ENCODE measurements at regions not wholly inside any gene's neighbourhood (a gene's known extent, or its start where the extent isn't known, plus 50 kb on each side); places are given as distances from the start of the nearest gene placed in this dataset.

DNA sequence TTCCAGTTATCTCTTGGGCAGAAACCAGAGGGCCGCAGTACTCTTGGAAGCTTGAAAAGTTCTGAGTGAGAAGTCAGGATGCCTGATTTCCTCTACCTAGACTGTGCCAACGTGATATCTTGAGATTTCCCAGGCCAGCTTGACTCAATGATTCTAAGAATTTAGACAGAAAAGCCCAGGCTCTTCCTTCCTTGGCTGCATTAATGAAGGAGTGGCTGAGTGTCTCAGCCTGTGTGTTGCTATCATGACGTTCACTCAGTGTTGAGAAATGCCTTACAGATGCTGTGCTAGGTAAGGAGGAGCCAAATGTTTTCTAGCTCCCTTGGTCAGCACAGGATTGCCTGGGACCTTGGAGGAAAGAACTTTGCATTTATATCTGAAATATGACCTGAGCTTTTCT is 454.1 kb upstream of the USP24 start:
- Histone ChIP-seq H2AFZ (peak overlapping the region; percentile 87), H3K9me2 (ENCODE audit: insufficient read depth) (no peaks in the 10 kb centered on the region), H3K27ac (peak overlapping the region; percentile 46; the same call in 1 of the 2 replicates), H3K4me1 (ENCODE audit: insufficient read depth) (peaks cover 28% of the 10 kb centered on the region), H4K20me1 (ENCODE audit: insufficient read depth) (no peaks in the 10 kb centered on the region), H3K4me2 (ENCODE audit: unreplicated experiment) (peak overlapping the region; percentile 2), H3K27me3 (replicated peaks; ENCODE audit: insufficient read depth) (no peaks in the 10 kb centered on the region), H3K9me3 (ENCODE audit: low read depth) (no peaks in the 10 kb centered on the region), H3F3A (ENCODE audit: insufficient read depth) (peaks cover 7% of the 10 kb centered on the region; the same call in 1 of the 2 replicates), H3K36me3 (ENCODE audit: low read depth) (no peaks in the 10 kb centered on the region), H3K79me2 (ENCODE audit: insufficient read depth) (no peaks in the 10 kb centered on the region), H3K9ac (no peak overlapping the region; the same call in 1 of the 2 replicates), H3K4me3 (no peak overlapping the region)
- peak; percentile 81 for DNase-seq
- in situ Hi-C loops (cut with MboI) = no loop called here
- TF ChIP-seq EZH2 (IDR thresholded peaks at IDR 0.05; ENCODE audit: insufficient read depth, poor library complexity, severe bottlenecking) = no peak
- WGBS, 2 experiments (ENCODE audit: low coverage in 1 of 2, low lambda C conversion rate in 2 of 2, missing lambda C conversion rate in 2 of 2) = 16 to 18% methylated on average over 3 of the region's 3 CpGs

DNA sequence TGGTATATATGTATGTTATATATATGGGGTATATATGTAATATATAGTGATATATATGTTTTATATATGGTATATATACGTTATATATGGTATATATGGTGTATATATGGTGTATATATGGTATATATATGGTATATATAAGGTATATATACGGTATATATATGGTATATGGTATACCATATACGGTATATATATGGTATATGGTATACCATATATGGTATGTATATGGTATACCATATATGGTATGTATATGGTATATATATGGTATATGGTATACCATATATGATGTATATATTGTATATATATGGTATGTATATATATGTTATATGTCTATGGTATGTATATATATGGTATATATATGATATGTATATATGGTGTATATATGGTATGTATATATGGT is 447.7 kb upstream of the USP24 start:
- H3K4me3 ChIP-seq = no peak overlapping the region
- no peak for DNase-seq
- H3K27ac ChIP-seq = no peak overlapping the region
- H3K36me3 ChIP-seq (ENCODE audit: low read depth) = no peaks in the 10 kb centered on the region
- TF ChIP-seq EZH2phosphoT487 (IDR thresholded peaks at IDR 0.05; ENCODE audit: insufficient read depth, low read depth) (0 out of 2 replicates have a peak, but pooled peaks have one; percentile 53), EZH2 (IDR thresholded peaks at IDR 0.05; ENCODE audit: insufficient read depth, poor library complexity, severe bottlenecking) (no peak)
- in situ Hi-C loops (cut with MboI) = no loop called here
- H3K9ac ChIP-seq = no peak overlapping the region
- no peaks in the 10 kb centered on the region for H3K9me3 ChIP-seq (ENCODE audit: low read depth)
- no peaks in the 10 kb centered on the region for H3K79me2 ChIP-seq (ENCODE audit: insufficient read depth)
- H3K9me2 ChIP-seq (ENCODE audit: insufficient read depth) = no peaks in the 10 kb centered on the region
- H3F3A ChIP-seq (ENCODE audit: insufficient read depth) = peaks cover 10% of the 10 kb centered on the region
- no peaks in the 10 kb centered on the region for H3K4me1 ChIP-seq (ENCODE audit: insufficient read depth)
- H3K27me3 ChIP-seq (replicated peaks; ENCODE audit: insufficient read depth) = no peaks in the 10 kb centered on the region
- 69 to 76% methylated on average over 3 of the region's 3 CpGs for WGBS, 2 experiments (ENCODE audit: low coverage in 1 of 2, low lambda C conversion rate in 2 of 2, missing lambda C conversion rate in 2 of 2)
- H2AFZ ChIP-seq = no peak overlapping the region
- H3K4me2 ChIP-seq (ENCODE audit: unreplicated experiment) = no peak overlapping the region
- no peaks in the 10 kb centered on the region for H4K20me1 ChIP-seq (ENCODE audit: insufficient read depth)

DNA sequence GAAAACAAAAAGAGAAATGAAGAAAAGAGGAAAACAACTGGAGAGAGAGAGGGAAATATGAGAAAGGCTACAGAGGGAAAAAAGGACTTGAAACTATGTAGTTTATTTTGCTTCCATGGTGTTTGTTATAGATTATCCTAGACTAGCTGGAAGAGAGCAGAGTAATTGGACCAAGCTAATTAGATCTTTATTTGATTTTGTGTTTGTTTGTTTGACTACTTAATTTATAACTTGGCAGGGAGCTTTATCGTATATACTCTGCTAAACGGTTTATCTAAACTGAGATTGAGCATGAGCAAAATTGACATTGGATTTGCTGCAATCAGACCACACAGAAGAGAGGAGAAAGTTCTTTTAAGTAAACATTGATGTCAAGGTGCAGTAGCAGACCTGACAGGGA is 443.8 kb upstream of the USP24 start:
- no peak overlapping the region for H3K27ac ChIP-seq
- H3K9me2 ChIP-seq (ENCODE audit: insufficient read depth) = no peaks in the 10 kb centered on the region
- no peak overlapping the region for H3K4me3 ChIP-seq
- in situ Hi-C loops (cut with MboI) = no loop called here
- no peak overlapping the region for H3K9ac ChIP-seq
- no peaks in the 10 kb centered on the region for H3K4me1 ChIP-seq (ENCODE audit: insufficient read depth)
- H3F3A ChIP-seq (ENCODE audit: insufficient read depth) = peaks cover 10% of the 10 kb centered on the region
- no peaks in the 10 kb centered on the region for H3K27me3 ChIP-seq (replicated peaks; ENCODE audit: insufficient read depth)
- no peaks in the 10 kb centered on the region for H4K20me1 ChIP-seq (ENCODE audit: insufficient read depth)
- TF ChIP-seq EZH2 (IDR thresholded peaks at IDR 0.05; ENCODE audit: insufficient read depth, poor library complexity, severe bottlenecking) (no peak), EZH2phosphoT487 (IDR thresholded peaks at IDR 0.05; ENCODE audit: insufficient read depth, low read depth) (no peak)
- DNase-seq = no peak
- no peaks in the 10 kb centered on the region for H3K9me3 ChIP-seq (ENCODE audit: low read depth)
- 83% methylated on average over 2 of the region's 2 CpGs for WGBS, 2 experiments (ENCODE audit: low coverage in 1 of 2, low lambda C conversion rate in 2 of 2, missing lambda C conversion rate in 2 of 2)
- H3K79me2 ChIP-seq (ENCODE audit: insufficient read depth) = no peaks in the 10 kb centered on the region
- H2AFZ ChIP-seq = no peak overlapping the region
- H3K4me2 ChIP-seq (ENCODE audit: unreplicated experiment) = no peak overlapping the region
- no peaks in the 10 kb centered on the region for H3K36me3 ChIP-seq (ENCODE audit: low read depth)

DNA sequence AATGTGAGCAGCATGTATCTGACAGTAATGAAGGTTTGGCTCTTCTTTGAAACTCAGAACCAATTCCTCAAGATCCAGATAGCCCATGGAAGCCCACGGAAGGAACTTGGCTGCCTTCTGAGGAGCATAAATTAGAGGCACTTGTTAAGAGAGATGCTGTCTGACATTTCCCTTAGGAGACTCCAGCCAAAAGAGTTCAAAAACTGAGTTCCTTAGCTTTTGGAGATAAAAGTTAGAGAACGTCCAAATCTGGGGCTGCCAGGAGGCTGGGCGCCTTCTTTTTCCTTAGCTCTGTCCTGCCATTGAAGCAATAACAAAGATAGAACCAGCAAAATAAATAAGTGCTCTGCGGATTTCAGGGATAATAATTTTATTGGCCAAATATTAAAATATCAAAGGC is 439.6 kb upstream of the USP24 start:
- no peak for DNase-seq
- Histone ChIP-seq H3K36me3 (ENCODE audit: low read depth) (no peaks in the 10 kb centered on the region), H3F3A (ENCODE audit: insufficient read depth) (no peaks in the 10 kb centered on the region), H4K20me1 (ENCODE audit: insufficient read depth) (no peaks in the 10 kb centered on the region), H3K9me2 (ENCODE audit: insufficient read depth) (no peaks in the 10 kb centered on the region), H3K27ac (no peak overlapping the region), H3K4me2 (ENCODE audit: unreplicated experiment) (no peak overlapping the region), H3K79me2 (ENCODE audit: insufficient read depth) (no peaks in the 10 kb centered on the region), H3K9ac (no peak overlapping the region), H3K9me3 (ENCODE audit: low read depth) (no peaks in the 10 kb centered on the region), H3K27me3 (replicated peaks; ENCODE audit: insufficient read depth) (no peaks in the 10 kb centered on the region), H3K4me1 (ENCODE audit: insufficient read depth) (no peaks in the 10 kb centered on the region), H2AFZ (peak overlapping the region; percentile 49), H3K4me3 (no peak overlapping the region)
- 29 to 33% methylated on average over 4 of the region's 4 CpGs for WGBS, 2 experiments (ENCODE audit: low coverage in 1 of 2, low lambda C conversion rate in 2 of 2, missing lambda C conversion rate in 2 of 2)
- TF ChIP-seq EZH2 (IDR thresholded peaks at IDR 0.05; ENCODE audit: insufficient read depth, poor library complexity, severe bottlenecking) = no peak
- TF ChIP-seq EZH2phosphoT487 (IDR thresholded peaks at IDR 0.05; ENCODE audit: insufficient read depth, low read depth) = no peak
- in situ Hi-C loops (cut with MboI) = no loop called here

DNA sequence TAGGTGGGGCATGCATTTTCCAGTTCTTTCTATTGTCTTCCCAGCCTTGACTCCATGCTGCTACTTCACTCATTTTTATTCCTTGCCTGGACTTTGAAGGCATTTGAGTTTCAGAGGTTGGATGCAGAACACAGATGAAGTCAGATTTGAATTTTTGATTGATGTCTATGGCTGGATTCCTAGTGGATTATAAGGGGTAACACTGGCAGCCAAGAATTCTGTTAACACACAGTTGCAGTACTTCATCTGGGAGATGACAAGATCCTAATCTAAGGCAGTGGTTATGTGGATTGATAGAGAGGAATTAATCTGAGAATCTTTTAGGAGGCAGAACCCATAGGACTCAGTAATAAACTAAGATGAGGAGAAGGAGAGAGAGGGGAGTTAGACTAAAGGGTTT is 439.0 kb upstream of the USP24 start:
- TF ChIP-seq EZH2 (IDR thresholded peaks at IDR 0.05; ENCODE audit: insufficient read depth, poor library complexity, severe bottlenecking) = no peak
- TF ChIP-seq EZH2phosphoT487 (IDR thresholded peaks at IDR 0.05; ENCODE audit: insufficient read depth, low read depth) = no peak
- in situ Hi-C loops (cut with MboI) = no loop called here

More for the DNA sequence above, 439.0 kb upstream of the USP24 start:
- no peaks in the 10 kb centered on the region for H3K9me2 ChIP-seq (ENCODE audit: insufficient read depth)
- no peak overlapping the region for H3K27ac ChIP-seq
- H3K9me3 ChIP-seq (ENCODE audit: low read depth) = no peaks in the 10 kb centered on the region
- no peaks in the 10 kb centered on the region for H3K36me3 ChIP-seq (ENCODE audit: low read depth)
- DNase-seq = no peak
- H3K27me3 ChIP-seq (replicated peaks; ENCODE audit: insufficient read depth) = no peaks in the 10 kb centered on the region
- no peaks in the 10 kb centered on the region for H3K4me1 ChIP-seq (ENCODE audit: insufficient read depth)
- no peaks in the 10 kb centered on the region for H3F3A ChIP-seq (ENCODE audit: insufficient read depth)
- no peak overlapping the region for H3K9ac ChIP-seq
- no peaks in the 10 kb centered on the region for H4K20me1 ChIP-seq (ENCODE audit: insufficient read depth)
- H3K4me2 ChIP-seq (ENCODE audit: unreplicated experiment) = no peak overlapping the region
- H3K79me2 ChIP-seq (ENCODE audit: insufficient read depth) = no peaks in the 10 kb centered on the region
- H2AFZ ChIP-seq = no peak overlapping the region
- no peak overlapping the region for H3K4me3 ChIP-seq
